ENCODE measurements at regions not wholly inside any gene's neighbourhood (a gene's known extent, or its start where the extent isn't known, plus 50 kb on each side); places are given as distances from the start of the nearest gene placed in this dataset.

DNA sequence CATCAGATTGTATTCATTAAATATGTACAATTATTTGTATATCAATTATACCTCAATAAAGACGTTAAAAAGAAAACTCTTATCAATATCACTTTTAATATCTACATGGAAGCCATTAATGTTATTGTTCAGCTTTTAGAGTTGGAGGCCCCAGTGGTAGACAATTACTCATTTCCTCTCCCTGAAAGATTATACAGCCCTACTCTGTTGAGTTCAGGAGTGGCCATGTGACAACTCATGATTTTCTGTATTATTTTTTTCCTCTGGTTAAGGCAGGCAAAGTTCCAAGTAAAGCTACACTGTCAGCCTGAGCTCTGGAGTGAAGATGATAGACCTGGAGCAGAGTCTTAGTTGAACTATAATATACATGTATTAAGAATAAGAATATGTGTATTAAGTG lies 247.9 kb upstream of the B3GALT2 start:
- Histone ChIP-seq H3K79me2 (no peaks in the 10 kb centered on the region), H3K9me3 (ENCODE audit: low read depth) (no peaks in the 10 kb centered on the region), H3K27me3 (no peaks in the 10 kb centered on the region), H4K20me1 (ENCODE audit: insufficient read depth, poor library complexity, severe bottlenecking) (no peaks in the 10 kb centered on the region), H3K4me3 (no peak overlapping the region), H3K36me3 (replicated peaks; ENCODE audit: insufficient read depth, low read depth) (no peaks in the 10 kb centered on the region), H3K4me2 (no peak overlapping the region), H3K9me2 (replicated peaks; ENCODE audit: insufficient read depth) (no peaks in the 10 kb centered on the region), H3K4me1 (ENCODE audit: insufficient read depth) (no peaks in the 10 kb centered on the region), H2AFZ (no peak overlapping the region), H3K27ac (no peak overlapping the region)
- WGBS (ENCODE audit: low lambda C conversion rate, missing lambda C conversion rate), result 77% methylated on average over 1 of the region's 1 CpG
- DNase-seq (ENCODE audit: low spot score), result no peak
- TF ChIP-seq, protein P1, sequence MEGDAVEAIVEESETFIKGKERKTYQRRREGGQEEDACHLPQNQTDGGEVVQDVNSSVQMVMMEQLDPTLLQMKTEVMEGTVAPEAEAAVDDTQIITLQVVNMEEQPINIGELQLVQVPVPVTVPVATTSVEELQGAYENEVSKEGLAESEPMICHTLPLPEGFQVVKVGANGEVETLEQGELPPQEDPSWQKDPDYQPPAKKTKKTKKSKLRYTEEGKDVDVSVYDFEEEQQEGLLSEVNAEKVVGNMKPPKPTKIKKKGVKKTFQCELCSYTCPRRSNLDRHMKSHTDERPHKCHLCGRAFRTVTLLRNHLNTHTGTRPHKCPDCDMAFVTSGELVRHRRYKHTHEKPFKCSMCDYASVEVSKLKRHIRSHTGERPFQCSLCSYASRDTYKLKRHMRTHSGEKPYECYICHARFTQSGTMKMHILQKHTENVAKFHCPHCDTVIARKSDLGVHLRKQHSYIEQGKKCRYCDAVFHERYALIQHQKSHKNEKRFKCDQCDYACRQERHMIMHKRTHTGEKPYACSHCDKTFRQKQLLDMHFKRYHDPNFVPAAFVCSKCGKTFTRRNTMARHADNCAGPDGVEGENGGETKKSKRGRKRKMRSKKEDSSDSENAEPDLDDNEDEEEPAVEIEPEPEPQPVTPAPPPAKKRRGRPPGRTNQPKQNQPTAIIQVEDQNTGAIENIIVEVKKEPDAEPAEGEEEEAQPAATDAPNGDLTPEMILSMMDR (IDR thresholded peaks at IDR 0.05; ENCODE audit: poor library complexity), result no peak
- no peak for TF ChIP-seq EZH2 (IDR thresholded peaks at IDR 0.05; ENCODE audit: borderline replicate concordance)
- no peak for TF ChIP-seq EZH2phosphoT487 (IDR thresholded peaks at IDR 0.05; ENCODE audit: low read depth, severe bottlenecking, unreplicated experiment)

DNA sequence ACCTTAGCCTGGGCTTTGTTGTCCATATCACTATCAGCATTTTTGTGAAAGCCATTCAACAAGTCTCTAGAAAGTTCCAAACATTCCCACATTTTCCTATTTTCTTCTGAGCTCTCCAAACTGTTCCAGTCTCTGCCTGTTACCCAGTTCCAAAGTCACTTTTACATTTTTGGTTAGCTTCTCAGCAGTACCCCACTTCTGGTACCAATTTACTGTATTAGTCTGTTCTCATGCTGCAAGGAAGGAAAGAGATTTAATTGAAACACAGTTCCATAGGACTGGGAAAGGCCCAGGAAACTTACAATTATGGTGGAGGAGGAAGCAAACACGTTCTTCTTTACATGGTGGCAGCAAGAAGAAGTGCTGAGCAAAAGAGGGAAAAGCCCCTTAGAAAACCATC lies 247.2 kb upstream of the B3GALT2 start:
- Histone ChIP-seq H3K4me2 (no peak overlapping the region), H2AFZ (no peak overlapping the region), H3K9me2 (replicated peaks; ENCODE audit: insufficient read depth) (no peaks in the 10 kb centered on the region), H3K36me3 (replicated peaks; ENCODE audit: insufficient read depth, low read depth) (no peaks in the 10 kb centered on the region), H3K4me3 (no peak overlapping the region), H3K79me2 (no peaks in the 10 kb centered on the region), H3K27ac (no peak overlapping the region), H3K27me3 (no peaks in the 10 kb centered on the region), H3K9me3 (ENCODE audit: low read depth) (no peaks in the 10 kb centered on the region), H4K20me1 (ENCODE audit: insufficient read depth, poor library complexity, severe bottlenecking) (no peaks in the 10 kb centered on the region), H3K4me1 (ENCODE audit: insufficient read depth) (no peaks in the 10 kb centered on the region)
- TF ChIP-seq EZH2 (IDR thresholded peaks at IDR 0.05; ENCODE audit: borderline replicate concordance) (no peak), EZH2phosphoT487 (IDR thresholded peaks at IDR 0.05; ENCODE audit: low read depth, severe bottlenecking, unreplicated experiment) (no peak)
- TF ChIP-seq, protein P1 (IDR thresholded peaks at IDR 0.05; ENCODE audit: poor library complexity), result no peak
- 91% methylated on average over 1 of the region's 1 CpG for WGBS (ENCODE audit: low lambda C conversion rate, missing lambda C conversion rate)
- no peak for DNase-seq (ENCODE audit: low spot score)

GRCh38 chr1:193432979-193433587 lies 246.7 kb upstream of the B3GALT2 start:
- Histone ChIP-seq H3K4me2 (no peak overlapping the region), H3K9me3 (ENCODE audit: low read depth) (no peaks in the 10 kb centered on the region), H3K27ac (no peak overlapping the region), H3K36me3 (replicated peaks; ENCODE audit: insufficient read depth, low read depth) (no peaks in the 10 kb centered on the region), H3K27me3 (no peaks in the 10 kb centered on the region), H3K4me3 (no peak overlapping the region), H3K4me1 (ENCODE audit: insufficient read depth) (no peaks in the 10 kb centered on the region), H3K79me2 (no peaks in the 10 kb centered on the region), H2AFZ (no peak overlapping the region), H3K9me2 (replicated peaks; ENCODE audit: insufficient read depth) (no peaks in the 10 kb centered on the region), H4K20me1 (ENCODE audit: insufficient read depth, poor library complexity, severe bottlenecking) (no peaks in the 10 kb centered on the region)
- WGBS (ENCODE audit: low lambda C conversion rate, missing lambda C conversion rate), result 95% methylated on average over 3 of the region's 3 CpGs
- no peak for DNase-seq (ENCODE audit: low spot score)
- TF ChIP-seq EZH2 (IDR thresholded peaks at IDR 0.05; ENCODE audit: borderline replicate concordance) (no peak), EZH2phosphoT487 (IDR thresholded peaks at IDR 0.05; ENCODE audit: low read depth, severe bottlenecking, unreplicated experiment) (no peak)
- TF ChIP-seq, protein P1 (IDR thresholded peaks at IDR 0.05; ENCODE audit: poor library complexity), result no peak
